GM23338 (cell line): ENCODE measurements at regions not wholly inside any gene's neighbourhood (a gene's known extent, or its start where the extent isn't known, plus 50 kb on each side); places are given as distances from the start of the nearest gene placed in this dataset.

ENCODE experiments used
- ATAC-seq: fragments of 200-7000 bp; cut with Tn5 transposase; 3 replicates; pipeline ENCODE4 v1.9.1; 2020
- DNase-seq: peaks from one replicate; pipeline ENCODE4 v3.0.0-alpha.2; 2015; ENCODE audit warnings: low spot score
- H2AFZ ChIP-seq: fragments of 200-600 bp; sonication (generic); 2 replicates; pipeline ENCODE4 v1.8.0; 2016; ENCODE audit warnings: antibody characterized with exemption, mild to moderate bottlenecking, moderate library complexity
- H3F3A ChIP-seq: fragments of 200-600 bp; sonication (generic); replicated peaks from 2 replicates; pipeline ENCODE4 v1.8.0; 2017; ENCODE audit warnings: antibody characterized with exemption, mixed run types, low read depth
- H3K27ac ChIP-seq: fragments of 200-600 bp; sonication (generic); 2 replicates; pipeline ENCODE4 v1.6.1; 2016; ENCODE audit warnings: low read depth
- H3K27me3 ChIP-seq: fragments of 200-600 bp; sonication (generic); 2 replicates; pipeline ENCODE4 v1.8.0; 2016; ENCODE audit warnings: mild to moderate bottlenecking, mixed run types, moderate library complexity; ENCODE audit not compliant: insufficient read depth
- H3K36me3 ChIP-seq: fragments of 200-600 bp; sonication (generic); 2 replicates; pipeline ENCODE4 v1.8.0; 2016; ENCODE audit warnings: mild to moderate bottlenecking; ENCODE audit not compliant: insufficient read depth
- H3K4me1 ChIP-seq: fragments of 200-600 bp; sonication (generic); 2 replicates; pipeline ENCODE4 v1.8.0; 2016; ENCODE audit warnings: mild to moderate bottlenecking, moderate library complexity; ENCODE audit not compliant: insufficient read depth
- H3K4me2 ChIP-seq: fragments of 200-600 bp; sonication (generic); 2 replicates; pipeline ENCODE4 v1.7.1; 2017; ENCODE audit warnings: mixed run types
- H3K4me3 ChIP-seq: fragments of 200-600 bp; sonication (generic); 2 replicates; pipeline ENCODE4 v1.6.1; 2016; ENCODE audit warnings: mixed run types
- H3K79me2 ChIP-seq: fragments of 200-600 bp; sonication (generic); replicated peaks from 2 replicates; pipeline ENCODE4 v1.8.0; 2017; ENCODE audit warnings: mild to moderate bottlenecking; ENCODE audit not compliant: insufficient read depth
- H3K9me2 ChIP-seq: fragments of 200-600 bp; sonication (generic); 2 replicates; pipeline ENCODE4 v1.8.0; 2017; ENCODE audit not compliant: insufficient read depth
- H4K20me1 ChIP-seq: fragments of 200-600 bp; sonication (generic); replicated peaks from 2 replicates; pipeline ENCODE4 v1.8.0; 2017; ENCODE audit warnings: mild to moderate bottlenecking; ENCODE audit not compliant: insufficient read depth
- H3K27ac Mint-ChIP-seq: 2 replicates; pipeline ENCODE4 v1.8.0; 2020; ENCODE audit warnings: inconsistent platforms, mild to moderate bottlenecking, moderate library complexity, mixed read lengths
- H3K27me3 Mint-ChIP-seq: 3 replicates; pipeline ENCODE4 v1.8.0; 2022; ENCODE audit warnings: low read depth, mild to moderate bottlenecking, moderate library complexity, mixed read lengths, inconsistent platforms; ENCODE audit not compliant: insufficient read depth, poor library complexity
- H3K36me3 Mint-ChIP-seq: 3 replicates; pipeline ENCODE4 v1.8.0; 2021; ENCODE audit warnings: low read depth, mild to moderate bottlenecking, inconsistent platforms, moderate library complexity, mixed read lengths
- H3K4me1 Mint-ChIP-seq: 3 replicates; pipeline ENCODE4 v1.8.0; 2020; ENCODE audit warnings: mild to moderate bottlenecking, inconsistent platforms, mixed read lengths
- H3K4me3 Mint-ChIP-seq: 3 replicates; pipeline ENCODE4 v1.8.0; 2021; ENCODE audit warnings: moderate library complexity, mild to moderate bottlenecking, inconsistent platforms, mixed read lengths
- H3K9me3 Mint-ChIP-seq: 3 replicates; pipeline ENCODE4 v1.8.0; 2020; ENCODE audit warnings: moderate library complexity, mild to moderate bottlenecking, inconsistent platforms, mixed read lengths
- CREB1 ChIP-seq: fragments of 250-450 bp; sonication (Bioruptor Pico); IDR thresholded peaks from 2 replicates; pipeline ENCODE4 v1.5.0; 2020; ENCODE audit warnings: low read depth, mild to moderate bottlenecking, moderate library complexity
- ETS1 ChIP-seq: IDR thresholded peaks from 2 replicates; pipeline ENCODE4 v1.6.1; 2016; ENCODE audit warnings: antibody characterized with exemption
- EZH2 ChIP-seq: fragments of 200-600 bp; sonication (generic); IDR thresholded peaks from one replicate; pipeline ENCODE4 v1.8.0; 2017; ENCODE audit warnings: antibody characterized with exemption, mild to moderate bottlenecking, low read depth; ENCODE audit not compliant: unreplicated experiment
- EZH2phosphoT487 ChIP-seq: fragments of 200-600 bp; sonication (generic); IDR thresholded peaks from one replicate; pipeline ENCODE4 v1.8.1; 2018; ENCODE audit warnings: antibody characterized with exemption; ENCODE audit not compliant: unreplicated experiment
- JUNB ChIP-seq: IDR thresholded peaks from one replicate; pipeline ENCODE4 v1.6.1; 2016; ENCODE audit warnings: antibody characterized with exemption; ENCODE audit not compliant: unreplicated experiment
- NANOG ChIP-seq: IDR thresholded peaks from 2 replicates; pipeline ENCODE4 v1.6.1; 2016; ENCODE audit warnings: antibody characterized with exemption, borderline replicate concordance
- POLR2AphosphoS5 ChIP-seq: IDR thresholded peaks from 2 replicates; pipeline ENCODE4 v1.6.1; 2016; ENCODE audit warnings: antibody characterized with exemption, low read depth
- REST ChIP-seq: IDR thresholded peaks from one replicate; pipeline ENCODE4 v1.6.1; 2018; ENCODE audit warnings: antibody characterized with exemption; ENCODE audit not compliant: unreplicated experiment
- STAT1 ChIP-seq: IDR thresholded peaks from one replicate; pipeline ENCODE4 v1.6.1; 2016; ENCODE audit warnings: antibody characterized with exemption; ENCODE audit not compliant: unreplicated experiment
- ZNF114 ChIP-seq: fragments of 250-450 bp; sonication (Bioruptor Pico); IDR thresholded peaks from 2 replicates; pipeline ENCODE4 v1.5.0; 2020; ENCODE audit warnings: mild to moderate bottlenecking, moderate library complexity
- ZNF331 ChIP-seq: fragments of 250-450 bp; sonication (Bioruptor Pico); IDR thresholded peaks from 2 replicates; pipeline ENCODE4 v1.5.0; 2020; ENCODE audit warnings: low read depth, mild to moderate bottlenecking, moderate library complexity

- Histone ChIP-seq H3K27ac (no peak overlapping the region), H3K4me1 (peaks cover 21% of the 10 kb centered on the region), H3F3A (no peaks in the 10 kb centered on the region), H3K79me2 (no peaks in the 10 kb centered on the region), H2AFZ (no peak overlapping the region), H3K9me2 (no peaks in the 10 kb centered on the region), H3K4me3 (no peak overlapping the region), H3K4me2 (no peak overlapping the region), H4K20me1 (no peaks in the 10 kb centered on the region), H3K27me3 (no peaks in the 10 kb centered on the region), H3K36me3 (no peaks in the 10 kb centered on the region)
- DNase-seq (no peak), ATAC-seq (no peak)
- TF ChIP-seq STAT1 (no peak), EZH2 (no peak), ETS1 (no peak), ZNF114 (no peak), EZH2phosphoT487 (no peak), NANOG (no peak), JUNB (no peak), REST (no peak)
- Mint-ChIP-seq H3K27ac (no peak overlapping the region), H3K27me3 (no peaks in the 10 kb centered on the region), H3K4me3 (no peak overlapping the region), H3K9me3 (no peaks in the 10 kb centered on the region), H3K4me1 (peaks cover 21% of the 10 kb centered on the region), H3K36me3 (no peaks in the 10 kb centered on the region)
Observed at GRCh38 chr4:147059064-147059731, 113.5 kb upstream of the TTC29 start.

GRCh38 chr4:147060151-147060931, 114.7 kb upstream of the TTC29 start:
- Histone ChIP-seq H3K36me3 (no peaks in the 10 kb centered on the region), H3F3A (no peaks in the 10 kb centered on the region), H3K4me3 (no peak overlapping the region), H4K20me1 (no peaks in the 10 kb centered on the region), H3K9me2 (no peaks in the 10 kb centered on the region), H3K4me1 (peaks cover 21% of the 10 kb centered on the region), H2AFZ (no peak overlapping the region), H3K27ac (no peak overlapping the region), H3K79me2 (no peaks in the 10 kb centered on the region), H3K4me2 (no peak overlapping the region), H3K27me3 (no peaks in the 10 kb centered on the region)
- no peak for ATAC-seq
- peaks cover 23% of the 10 kb centered on the region for H3K4me1 Mint-ChIP-seq
- no peak overlapping the region for H3K4me3 Mint-ChIP-seq
- no peaks in the 10 kb centered on the region for H3K36me3 Mint-ChIP-seq
- DNase-seq: no peak
- H3K27me3 Mint-ChIP-seq: peaks cover 1% of the 10 kb centered on the region
- no peaks in the 10 kb centered on the region for H3K9me3 Mint-ChIP-seq
- H3K27ac Mint-ChIP-seq: no peak overlapping the region
- no peak for TF ChIP-seq JUNB
- no peak for TF ChIP-seq ZNF331
- no peak for TF ChIP-seq CREB1 (CRISPR knock-in tag)
- TF ChIP-seq REST: no peak
- no peak for TF ChIP-seq EZH2phosphoT487
- TF ChIP-seq ZNF114: no peak
- no peak for TF ChIP-seq POLR2AphosphoS5
